NCI-H69 (cell line): ENCODE measurements at regions not wholly inside any gene's neighbourhood (a gene's known extent, or its start where the extent isn't known, plus 50 kb on each side); places are given as distances from the start of the nearest gene placed in this dataset.
A peak's percentile ranks its signal among the peaks of the same experiment; 100 is the strongest.
"Not testable (repeated sequence)": the region's sequence is repeated elsewhere in the genome, so short reads cannot be mapped to it uniquely, and the experiment has no call there.

ENCODE experiments used
- DNase-seq: peaks from one replicate; lab custom pipeline; 2025; lab: John Stamatoyannopoulos, UW

DNA sequence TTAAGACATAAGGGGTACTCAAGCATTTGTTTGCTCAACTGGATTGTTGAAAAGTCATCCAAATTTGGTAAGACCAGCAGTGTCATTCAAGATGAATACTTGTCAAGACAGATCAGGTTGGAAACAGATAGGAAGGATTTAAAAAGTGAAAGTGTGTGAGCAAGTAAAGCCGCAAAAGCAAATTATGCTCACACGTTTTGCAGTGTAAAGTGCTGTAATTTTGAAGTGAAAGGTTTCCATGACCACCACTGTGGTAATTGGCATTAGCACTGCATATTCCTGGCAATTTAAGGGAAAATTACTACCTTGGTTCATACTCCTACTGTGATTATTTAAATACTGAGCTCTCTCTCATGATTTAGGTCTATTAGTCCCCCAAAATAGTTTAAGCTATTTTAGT is 704.1 kb upstream of the CCDC179 start:
- peak; percentile 98 for DNase-seq

DNA sequence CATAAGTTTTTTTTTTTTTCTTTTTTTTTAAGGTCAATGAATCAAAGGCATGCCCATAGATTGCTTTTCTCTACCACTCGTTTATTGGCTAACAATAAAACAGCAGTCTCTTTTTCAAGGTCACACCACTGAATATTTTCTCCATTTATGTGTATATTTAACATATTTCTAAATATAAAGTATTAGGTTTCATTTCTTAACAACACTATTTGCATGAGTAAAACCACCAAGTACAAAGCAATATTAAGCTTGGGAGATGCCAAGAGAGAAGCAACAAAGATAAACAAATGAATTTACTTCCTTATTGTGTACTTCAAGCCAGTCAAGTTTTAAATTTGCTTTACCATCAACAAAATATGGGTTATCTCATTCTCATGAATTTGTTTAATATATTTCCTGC is 708.9 kb upstream of the CCDC179 start:
- DNase-seq: no peak

DNA sequence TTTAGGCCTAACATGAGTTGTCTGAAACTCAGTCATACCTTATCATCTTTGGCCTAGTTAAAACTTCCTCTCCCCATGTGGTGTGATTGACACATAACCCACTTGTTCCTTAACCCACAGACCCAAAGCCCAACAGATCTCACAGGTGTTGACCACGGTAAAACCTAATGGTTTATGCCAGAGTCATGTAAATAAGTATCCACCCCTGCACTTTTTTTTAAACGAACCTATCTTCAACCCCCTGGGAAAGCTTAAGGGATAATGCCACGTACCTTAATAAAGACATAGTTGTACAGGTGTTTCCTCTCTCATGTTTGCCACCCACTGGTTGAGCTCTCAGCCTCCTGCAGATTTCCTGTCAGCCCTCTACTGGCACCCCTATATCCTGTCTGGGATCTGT is 709.3 kb upstream of the CCDC179 start:
- DNase-seq: peak; percentile 71

DNA sequence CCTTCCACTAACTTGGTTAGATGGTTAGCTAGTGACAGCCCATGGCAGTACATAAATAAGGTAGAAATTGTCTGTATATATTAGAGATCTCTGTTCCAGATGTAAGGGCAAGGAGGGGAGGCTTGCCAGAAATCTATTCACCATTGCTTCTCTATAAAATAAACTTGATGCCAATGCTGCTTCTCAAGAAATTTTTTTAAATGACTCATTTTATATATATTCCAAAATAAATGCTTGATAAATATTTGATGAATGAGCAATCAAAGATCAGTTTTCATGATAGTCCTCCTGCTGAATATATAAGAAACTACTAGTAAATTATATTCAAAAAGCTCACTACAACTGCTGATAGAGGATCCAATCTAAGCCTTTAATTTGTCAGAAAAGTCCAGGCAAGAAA is 710.6 kb upstream of the CCDC179 start:
- DNase-seq: no peak

DNA sequence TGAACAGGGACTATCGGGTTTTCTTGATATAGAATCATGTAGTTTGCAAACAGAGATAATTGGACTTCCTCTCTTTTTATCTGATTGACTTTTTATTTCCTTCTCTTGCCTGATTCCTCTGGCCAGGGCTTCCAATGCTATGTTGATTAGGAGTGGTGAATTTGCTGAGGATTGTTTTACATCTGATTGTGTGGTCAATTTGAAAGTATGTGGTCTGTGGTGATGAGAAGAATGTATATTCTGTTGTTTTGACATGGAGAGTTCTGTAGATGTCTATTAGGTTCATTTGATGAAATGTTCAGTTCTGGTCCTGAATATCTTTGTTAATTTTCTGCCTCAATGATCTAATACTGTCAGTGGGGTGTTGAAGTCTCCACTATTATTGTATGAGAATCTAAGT is 713.2 kb upstream of the CCDC179 start:
- DNase-seq: no peak

DNA sequence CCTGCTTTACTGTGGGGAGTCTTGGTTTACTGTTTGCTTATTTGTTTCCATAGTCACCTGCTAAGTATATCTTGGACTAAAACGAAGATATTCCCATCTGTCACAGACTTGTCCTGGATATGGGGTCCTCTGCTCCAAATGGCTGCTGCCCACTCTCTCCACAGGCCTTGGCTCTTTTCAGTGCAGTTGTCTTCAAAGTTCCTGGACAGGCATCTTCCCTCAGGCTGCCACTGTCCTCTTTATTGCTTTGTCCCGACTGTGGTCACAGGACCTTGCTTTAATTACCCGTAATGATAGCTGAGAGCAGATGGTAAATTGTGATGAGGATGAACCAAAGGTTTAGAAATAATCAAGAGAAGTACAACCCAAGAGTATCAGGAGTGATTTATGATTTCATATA is 713.9 kb upstream of the CCDC179 start:
- DNase-seq: peak; percentile 94

DNA sequence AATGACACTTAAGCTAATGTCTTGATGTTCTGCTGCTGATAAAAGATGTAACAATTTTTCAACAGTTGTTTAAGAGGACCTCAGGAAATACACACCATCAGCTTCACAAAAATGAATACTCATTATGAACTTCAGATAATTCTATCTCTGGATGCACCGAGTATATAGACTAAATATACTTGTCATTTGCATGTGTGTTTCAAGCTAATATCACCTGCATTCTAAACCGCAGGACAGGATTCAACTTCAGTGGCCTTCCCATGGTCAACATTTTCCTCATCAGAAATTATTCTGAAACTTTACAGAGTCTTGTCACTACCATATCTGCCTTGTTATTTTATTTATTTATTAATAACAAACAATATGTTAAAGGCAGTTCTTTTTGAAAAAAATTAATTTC is 717.0 kb upstream of the CCDC179 start:
- no peak for DNase-seq

DNA sequence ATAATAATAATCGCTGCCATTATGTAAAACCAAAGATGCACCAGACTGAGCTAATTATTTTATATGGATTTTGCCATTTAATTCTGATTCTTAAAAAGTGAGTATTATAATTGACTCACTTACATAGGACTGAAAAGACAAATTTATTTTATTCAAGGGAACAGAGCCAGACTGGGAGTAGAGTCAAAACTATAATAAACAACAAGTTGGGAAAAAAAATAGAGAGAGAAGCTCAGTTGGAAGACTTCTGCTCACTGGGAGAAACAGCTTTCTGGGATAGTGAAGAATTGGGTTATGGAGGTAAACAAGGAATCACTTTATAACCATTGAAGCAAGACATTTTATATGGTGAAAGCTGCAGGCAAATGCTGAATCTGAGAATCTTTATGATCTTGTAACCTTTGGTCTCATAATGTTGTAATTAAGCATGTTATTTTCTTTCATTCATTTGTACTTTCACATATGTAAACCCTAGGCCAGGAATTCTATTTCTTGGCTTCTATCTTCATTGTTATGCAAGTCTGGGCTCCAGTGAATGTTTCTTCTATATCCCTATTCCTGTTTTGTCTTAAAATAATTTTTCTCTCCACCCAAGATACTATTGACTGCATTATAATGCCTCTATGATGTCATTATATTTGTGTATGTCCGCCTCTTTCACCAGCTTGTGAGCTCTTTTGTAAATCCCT is 725.3 kb upstream of the CCDC179 start:
- peak; percentile 35 for DNase-seq

DNA sequence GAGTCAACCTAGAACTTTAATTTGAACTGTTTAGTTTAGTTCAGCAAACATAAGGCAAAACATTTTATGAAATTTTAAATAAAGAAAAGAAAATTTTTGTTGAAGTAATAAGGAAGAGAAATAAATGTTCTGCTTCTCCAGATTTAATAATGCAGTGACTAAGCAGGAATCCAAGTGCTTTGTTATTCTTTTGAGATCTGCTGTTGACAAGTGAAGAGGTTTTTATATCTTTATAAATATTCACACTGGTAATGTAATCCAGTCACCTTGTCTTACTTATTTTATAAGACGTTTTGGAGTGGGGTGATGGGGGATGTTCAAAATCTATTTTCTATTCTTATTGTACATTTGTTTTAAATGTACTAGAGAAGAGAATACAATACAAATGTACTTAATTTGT is 725.9 kb upstream of the CCDC179 start:
- no peak for DNase-seq

DNA sequence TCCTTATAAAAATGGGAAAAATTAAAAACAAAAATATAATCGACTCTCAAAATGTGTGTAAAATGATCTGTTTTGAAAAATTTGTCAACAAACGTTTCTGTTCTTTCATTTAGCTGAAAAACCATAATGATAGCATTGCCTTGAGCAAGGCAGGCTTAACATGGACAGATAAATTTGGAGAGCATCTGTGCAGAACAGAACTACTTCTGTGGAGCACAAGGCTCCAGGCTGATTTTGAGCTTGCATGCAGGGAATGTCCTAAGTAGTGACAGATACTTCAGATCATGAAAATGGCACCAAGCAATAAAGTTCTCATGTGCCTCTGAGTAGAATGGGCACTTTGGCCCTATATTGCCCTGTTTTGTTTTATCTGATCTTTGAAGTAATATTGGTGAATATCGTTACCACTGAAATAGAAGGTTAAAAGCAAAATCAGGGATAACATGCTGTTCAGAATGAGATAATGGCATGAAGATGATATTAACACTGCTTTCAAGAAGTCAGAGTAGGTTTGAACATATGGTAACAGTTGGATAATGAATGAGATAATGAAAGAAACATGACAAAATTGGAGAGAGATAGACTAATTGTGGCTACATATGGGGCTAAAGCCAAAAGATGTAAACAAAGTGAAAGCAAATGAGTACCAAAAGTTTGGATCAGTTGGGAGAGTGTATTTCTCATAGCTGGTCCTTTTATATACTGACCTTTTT is 730.5 kb upstream of the CCDC179 start:
- peak; percentile 48 for DNase-seq

DNA sequence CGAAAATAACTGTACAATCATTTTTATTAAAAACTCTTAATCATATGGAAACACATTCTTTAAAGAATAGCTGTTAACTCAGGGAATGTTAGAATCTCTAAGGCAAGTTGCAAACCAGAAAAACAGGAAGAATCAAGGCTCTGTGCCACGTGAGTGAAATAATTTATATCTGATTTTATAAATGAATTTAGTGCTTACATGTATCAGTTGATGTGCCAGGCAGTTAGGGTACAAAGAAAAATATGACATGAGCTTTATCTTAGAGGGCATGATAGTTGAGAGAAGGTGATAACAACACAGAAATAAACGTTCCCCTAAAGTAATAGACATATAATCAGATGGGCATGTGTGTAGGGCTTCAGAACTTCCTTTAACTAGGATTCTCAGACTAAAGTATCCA is 734.5 kb upstream of the CCDC179 start:
- no peak for DNase-seq

DNA sequence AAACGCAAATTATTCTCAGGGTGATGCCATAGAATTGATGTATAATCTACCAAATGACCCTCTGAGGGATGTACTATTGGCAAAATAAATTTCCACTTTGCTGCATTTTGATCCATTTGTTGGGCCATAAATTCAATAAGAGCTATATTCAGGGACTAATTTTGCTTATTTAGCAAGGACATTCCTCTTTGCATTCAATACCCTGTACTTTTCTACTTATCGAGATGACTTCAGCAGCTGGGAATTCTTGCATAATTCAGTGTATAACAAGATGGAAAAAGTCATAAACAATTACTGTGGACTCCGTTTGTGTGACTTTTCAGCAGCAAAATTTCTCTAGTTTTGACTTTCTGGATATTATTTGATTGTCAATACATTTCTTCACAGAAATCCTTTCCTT is 744.7 kb upstream of the CCDC179 start:
- DNase-seq: no peak

DNA sequence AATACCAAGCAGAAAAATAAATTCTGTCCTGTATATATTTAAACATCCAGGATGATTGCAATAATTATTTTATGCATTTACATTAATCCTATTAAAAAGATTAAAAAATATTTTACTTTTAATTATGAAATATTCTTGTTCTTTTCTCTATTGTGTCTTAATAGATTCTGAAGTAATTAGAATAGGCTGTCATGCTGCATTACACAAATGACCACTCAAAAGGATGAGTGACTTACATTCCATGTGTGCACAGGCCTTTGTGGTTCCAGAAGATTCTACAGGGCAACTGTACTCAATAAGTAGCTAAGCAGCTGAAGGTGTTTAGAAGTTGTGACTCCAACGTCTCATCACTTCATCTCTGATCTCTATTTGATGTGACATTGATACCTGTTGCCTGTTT is 745.9 kb upstream of the CCDC179 start:
- no peak for DNase-seq

DNA sequence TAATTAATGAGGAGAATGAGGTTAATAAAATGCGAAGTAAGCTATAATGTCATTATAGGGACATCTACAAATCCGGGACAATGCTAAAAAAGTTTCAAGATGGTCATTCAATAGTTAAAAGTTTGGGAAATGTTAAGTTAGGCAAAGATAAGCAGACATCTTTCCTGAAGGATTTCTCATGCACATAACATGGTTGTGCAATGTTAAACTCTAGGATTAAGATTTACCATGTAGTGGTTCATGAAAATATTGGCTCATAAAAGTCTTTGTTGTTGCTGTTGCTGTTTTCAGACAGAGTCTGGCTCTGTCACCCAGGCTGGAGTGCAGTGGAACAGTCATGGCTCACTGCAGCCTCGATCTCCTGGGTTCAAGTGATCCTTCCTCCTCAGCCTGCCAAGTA is 751.5 kb upstream of the CCDC179 start:
- DNase-seq: no peak

DNA sequence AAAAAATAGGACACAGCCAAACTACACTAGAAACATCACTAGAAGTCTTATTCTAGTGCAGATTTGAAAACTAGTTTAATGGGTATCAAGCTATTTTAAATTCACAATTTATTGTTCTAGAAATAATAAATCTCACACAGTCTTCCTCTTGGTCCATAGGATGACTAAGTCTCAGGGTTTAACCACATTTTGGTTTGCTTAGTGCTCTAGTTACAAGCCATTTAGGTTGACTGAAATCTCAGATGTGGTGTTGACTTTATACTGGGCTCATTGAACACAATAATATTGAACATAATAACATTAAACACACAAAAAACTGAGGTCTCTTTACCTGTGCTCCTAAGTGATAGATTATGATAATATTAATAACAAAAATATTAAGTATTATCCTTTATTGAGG is 760.3 kb upstream of the CCDC179 start:
- DNase-seq: no peak

DNA sequence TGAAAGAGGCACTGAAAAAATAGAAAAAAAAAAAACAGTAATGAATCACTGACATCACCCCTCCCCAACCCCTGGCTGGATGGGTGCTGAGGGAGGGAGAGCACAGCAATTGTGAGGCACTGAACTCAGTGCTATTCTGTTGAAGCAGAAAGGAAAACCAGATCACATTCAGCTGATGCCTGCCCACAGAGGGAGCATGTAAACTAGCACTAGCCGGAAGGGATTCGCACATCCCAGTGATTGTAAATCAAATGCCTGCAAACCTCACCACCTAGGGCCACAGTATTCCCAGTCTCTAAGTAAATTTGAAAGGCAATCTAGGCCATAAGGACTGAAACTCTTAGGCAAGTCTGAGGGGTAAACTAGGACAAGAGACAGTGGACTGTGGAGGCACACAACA is 772.0 kb upstream of the CCDC179 start:
- no peak for DNase-seq

DNA sequence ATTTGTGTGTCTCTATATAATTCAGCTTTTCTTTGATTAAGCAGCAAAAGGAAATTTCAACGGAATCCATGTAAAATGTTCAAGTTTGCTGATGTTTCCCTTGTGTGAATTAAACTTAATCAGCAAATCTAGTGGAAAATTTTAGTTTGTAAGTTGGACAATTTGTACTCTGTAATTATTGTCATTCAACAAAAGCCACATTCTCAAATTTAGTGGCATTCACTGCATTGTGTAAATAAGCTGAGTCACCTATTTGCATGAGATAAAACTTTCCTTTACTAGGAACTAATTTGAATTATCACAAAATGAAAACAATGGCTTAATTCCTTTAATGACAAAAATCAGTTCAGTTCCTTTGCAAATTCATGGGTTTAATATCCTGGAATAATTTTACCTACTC is 784.2 kb upstream of the CCDC179 start:
- peak; percentile 27 for DNase-seq

DNA sequence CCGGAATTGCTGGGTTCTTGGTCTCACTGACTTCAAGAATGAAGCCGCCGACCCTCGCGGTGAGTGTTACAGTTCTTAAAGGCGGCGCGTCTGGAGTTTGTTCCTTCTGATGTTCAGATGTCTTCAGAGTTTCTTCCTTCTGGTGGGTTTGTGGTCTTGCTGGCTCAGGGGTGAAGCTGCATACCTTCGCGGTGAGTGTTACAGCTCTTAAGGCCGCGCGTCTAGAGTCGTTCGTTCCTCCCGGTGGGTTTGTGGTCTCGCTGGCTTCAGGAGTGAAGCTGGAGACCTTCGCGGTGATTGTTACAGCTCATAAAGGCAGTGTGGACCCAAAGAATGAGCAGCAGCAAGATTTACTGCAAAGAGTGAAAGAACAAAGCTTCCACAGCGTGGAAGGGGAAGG is 792.1 kb upstream of the CCDC179 start:
- not testable (repeated sequence) for DNase-seq

DNA sequence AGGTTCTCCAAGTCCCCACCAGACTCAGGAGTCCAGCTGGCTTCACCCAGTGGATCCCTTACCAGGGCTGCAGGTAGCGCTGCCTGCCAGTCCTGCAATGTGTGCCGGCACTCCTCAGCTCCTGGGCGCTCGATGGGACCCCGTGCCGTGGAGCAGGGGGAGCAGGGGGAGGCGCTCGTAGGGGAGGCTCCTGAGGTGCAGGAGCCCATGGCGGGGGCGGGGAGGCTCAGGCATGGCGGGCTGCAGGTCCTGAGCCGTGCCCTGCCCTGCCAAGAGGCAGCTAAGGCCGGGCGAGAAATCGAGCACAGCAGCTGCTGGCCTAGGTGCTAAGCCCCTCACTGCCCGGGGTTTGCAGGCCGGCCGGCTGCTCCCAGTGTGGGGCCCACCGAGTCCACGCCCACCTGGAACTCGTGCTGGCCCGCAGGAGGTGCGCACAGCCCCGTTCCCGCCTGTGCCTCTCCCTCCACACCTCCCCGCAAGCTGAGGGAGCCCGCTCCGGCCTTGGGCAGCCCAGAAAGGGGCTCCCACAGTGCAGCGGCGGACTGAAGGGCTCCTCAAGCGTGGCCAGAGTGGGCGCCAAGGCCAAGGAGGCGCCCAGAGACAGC is 792.9 kb upstream of the CCDC179 start:
- DNase-seq: no peak

DNA sequence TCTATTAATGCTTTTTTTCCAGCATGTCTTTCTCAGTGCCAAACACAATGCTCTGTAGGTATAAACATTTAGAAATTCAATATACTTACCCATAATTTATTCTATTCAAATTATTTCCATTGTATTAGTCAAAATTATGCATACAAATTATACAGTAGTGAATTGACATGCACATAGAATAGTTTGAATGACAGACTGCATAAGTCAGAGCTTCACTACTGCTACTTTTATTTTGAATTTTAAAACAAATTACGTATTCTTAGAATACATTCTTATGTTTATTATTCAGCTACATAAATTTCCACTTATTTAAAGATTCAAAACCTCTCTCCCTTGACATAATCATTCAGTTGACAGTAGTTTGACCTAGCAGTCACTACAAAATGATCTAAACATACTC is 808.0 kb upstream of the CCDC179 start:
- DNase-seq: no peak

DNA sequence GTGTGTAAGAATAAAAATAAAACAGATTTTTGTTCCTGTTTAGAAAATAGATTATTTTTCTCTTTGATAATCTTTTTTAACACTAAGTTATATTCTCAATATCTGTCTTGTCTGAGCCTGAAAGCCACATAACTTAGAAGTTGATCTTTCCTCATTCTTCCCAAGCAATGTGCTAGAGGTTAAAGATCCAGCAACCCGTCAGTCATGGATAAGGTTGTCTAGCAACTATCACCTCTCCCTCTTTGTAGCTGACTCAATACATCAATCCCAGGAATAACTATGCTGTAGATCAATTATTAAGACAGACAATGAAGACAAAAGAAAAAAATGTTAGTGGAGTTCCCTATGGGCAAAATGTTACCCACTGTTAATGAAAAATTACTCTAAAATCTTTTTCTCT is 813.1 kb upstream of the CCDC179 start:
- no peak for DNase-seq

DNA sequence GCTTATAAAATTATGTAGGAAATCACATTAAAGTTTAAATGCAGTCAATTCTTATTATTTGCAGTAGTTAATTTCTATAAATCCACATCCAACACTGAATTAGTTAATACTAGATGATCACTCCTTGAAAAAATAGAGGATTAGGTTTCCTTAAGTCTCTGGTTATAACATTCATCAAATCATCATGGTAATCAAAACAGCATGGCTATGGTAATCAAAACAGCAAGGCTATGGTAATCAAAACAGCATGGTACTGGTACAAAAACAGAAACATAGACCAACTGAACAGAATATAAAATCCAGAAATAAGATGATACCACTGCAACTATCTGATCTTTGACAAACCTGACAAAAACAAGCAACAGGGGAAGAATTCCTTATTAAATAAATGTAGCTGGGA is 814.6 kb upstream of the CCDC179 start:
- DNase-seq: no peak

DNA sequence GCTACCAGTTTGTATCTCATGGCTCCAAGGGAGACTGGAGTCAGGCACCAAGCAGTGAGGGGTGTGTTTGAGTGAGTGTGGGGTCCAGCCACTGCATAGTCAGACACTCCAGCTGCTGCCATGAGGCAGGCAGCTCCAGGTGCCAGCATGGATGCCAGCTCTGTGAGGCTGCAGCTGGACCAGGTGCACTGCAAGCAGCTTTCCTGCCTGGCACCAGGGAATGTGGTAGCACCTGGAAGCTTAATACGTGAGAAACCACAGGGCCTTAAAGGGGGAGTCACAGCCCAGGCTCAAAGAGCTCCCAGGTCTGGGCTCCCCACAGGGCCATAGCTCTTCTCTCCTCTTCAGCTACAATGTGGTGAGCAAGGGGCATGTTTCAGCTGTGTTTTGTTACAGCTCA is 817.8 kb upstream of the LUZP2 start:
- peak; percentile 72 for DNase-seq

DNA sequence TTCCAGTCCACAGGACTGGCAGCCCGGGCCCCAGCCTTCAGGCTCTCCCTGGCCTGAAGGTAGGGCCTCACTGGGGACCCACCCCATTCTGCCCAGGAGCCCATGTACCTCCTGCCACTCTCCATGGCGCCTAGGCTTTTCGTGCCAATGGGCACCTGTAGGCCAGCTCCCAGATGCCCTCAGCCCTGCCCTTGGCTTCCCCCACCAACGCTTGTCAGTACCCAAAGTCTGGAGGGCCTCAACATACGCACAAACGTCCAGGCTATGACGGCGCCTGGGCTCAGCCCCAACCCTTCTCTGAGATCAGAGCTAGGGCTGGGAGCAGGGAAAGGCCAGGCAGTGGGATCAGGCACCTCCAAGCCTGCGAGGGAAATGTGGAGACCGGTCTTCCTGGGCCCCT is 816.9 kb upstream of the LUZP2 start:
- no peak for DNase-seq
